ENCODE measurements at regions not wholly inside any gene's neighbourhood (a gene's known extent, or its start where the extent isn't known, plus 50 kb on each side); places are given as distances from the start of the nearest gene placed in this dataset.

DNA sequence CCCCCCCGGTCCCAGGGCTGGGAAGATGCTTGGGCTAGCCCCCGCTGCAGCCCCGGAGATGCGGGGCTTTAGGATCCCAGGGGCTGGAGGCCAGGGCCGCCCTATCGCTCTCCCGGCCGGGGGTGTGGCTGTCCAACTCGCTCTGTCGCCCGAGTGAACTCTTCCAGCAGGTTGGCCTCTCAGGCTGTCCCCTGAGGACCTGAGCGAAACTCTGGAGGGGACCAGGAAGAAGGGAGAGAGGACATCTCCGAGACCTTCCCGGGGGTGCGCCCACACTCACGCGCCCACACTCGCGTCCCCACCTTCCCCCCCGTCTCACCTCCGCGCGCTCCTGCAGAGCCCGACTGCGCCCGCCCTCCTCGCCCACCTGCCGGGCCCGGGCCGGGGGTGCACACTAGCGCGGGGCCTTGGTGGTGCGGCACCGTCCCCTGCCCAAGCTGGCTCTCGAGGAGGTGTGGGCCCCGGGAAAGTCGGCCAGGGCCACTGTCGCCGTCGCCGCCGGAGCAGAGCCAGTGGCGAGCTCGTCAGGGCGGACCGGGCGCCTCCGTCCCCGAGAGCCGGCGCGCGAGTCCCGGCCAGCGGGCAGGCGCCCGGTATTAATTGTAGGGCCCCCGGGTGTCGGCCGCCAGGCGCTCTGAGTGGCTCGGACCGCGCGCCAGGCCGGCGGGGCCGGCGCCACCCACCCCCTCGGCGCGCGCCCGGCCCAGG lies 101.7 kb upstream of the SVIL start:
- DNase-seq (ENCODE audit: low read depth, low spot score): no peak
- peak overlapping the region; percentile 67 for H3K4me3 ChIP-seq (ENCODE audit: low read depth, low read length)
- no peak for TF ChIP-seq CTCF (IDR thresholded peaks at IDR 0.05; ENCODE audit: insufficient read depth, low read length, missing control alignments)
- CTCF ChIA-PET: interaction anchor here (0.6 to 3.0 kb wide), 27 partner anchors 9 to 265 kb away, joined by 3 to 28 read pairs (median 3); no protein-coding TSS in a partner anchor
- POLR2A ChIA-PET: no interaction called here

DNA sequence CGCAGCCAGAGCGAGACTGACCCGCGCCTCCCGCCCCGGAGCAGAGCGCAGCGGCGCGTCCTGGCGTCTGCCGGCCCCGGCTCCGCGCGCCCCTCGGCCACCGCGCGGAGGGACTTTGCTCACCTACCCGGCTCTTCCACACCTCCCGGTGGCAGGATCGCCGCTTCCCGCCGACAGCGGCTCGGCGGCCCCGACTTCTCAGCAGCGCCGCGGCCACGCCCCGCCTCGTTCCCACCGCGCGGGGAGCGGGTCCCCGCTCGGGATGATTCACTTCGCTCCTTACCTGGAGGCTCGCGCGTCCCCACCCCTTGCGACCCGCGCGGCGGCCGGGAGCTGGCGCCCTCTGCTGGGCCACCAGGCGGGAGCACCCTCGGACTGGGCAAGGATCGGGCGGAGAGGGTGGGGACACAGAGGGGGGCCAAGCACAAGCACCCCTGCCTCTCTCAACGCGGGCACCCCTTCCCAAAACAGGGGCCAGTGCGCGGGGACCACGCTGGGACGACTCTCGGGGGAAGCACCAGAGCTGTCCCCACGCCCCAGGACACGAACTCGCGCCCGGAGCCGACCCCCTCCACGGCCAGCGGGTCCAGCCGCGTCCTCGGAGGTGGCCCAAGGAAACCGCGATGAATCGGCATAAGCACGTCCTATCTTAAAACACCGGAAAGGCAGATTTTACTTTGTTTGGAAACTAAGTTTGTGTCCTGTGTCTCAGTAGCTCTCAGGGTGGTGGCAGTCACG lies 101.0 kb upstream of the SVIL start:
- H3K4me3 ChIP-seq (ENCODE audit: low read depth, low read length): peak overlapping the region; percentile 67
- TF ChIP-seq CTCF (IDR thresholded peaks at IDR 0.05; ENCODE audit: insufficient read depth, low read length, missing control alignments): peak; percentile 93
- ChIA-PET POLR2A (no interaction called here), CTCF (interaction anchor here (0.6 to 3.0 kb wide), 28 partner anchors 9 to 266 kb away, joined by 3 to 28 read pairs (median 4); no protein-coding TSS in a partner anchor)
- no peak for DNase-seq (ENCODE audit: low read depth, low spot score)

- no peak for TF ChIP-seq CTCF (IDR thresholded peaks at IDR 0.05; ENCODE audit: insufficient read depth, low read length, missing control alignments)
- no peak for DNase-seq (ENCODE audit: low read depth, low spot score)
- H3K4me3 ChIP-seq (ENCODE audit: low read depth, low read length): peak overlapping the region; percentile 67
- POLR2A ChIA-PET: no interaction called here
- CTCF ChIA-PET: interaction anchor here (0.9 to 3.1 kb wide), 16 partner anchors 9 to 349 kb away, joined by 3 to 28 read pairs (median 4); no protein-coding TSS in a partner anchor
Measured at GRCh38 chr10:29734962-29735627, 100.3 kb upstream of the SVIL start.

GRCh38 chr10:29734640-29734961 lies 99.8 kb upstream of the SVIL start:
- H3K4me3 ChIP-seq (ENCODE audit: low read depth, low read length): peak overlapping the region; percentile 67
- POLR2A ChIA-PET: no interaction called here

GRCh38 chr10:29733323-29733722 lies 98.6 kb upstream of the SVIL start:
- no peak overlapping the region for H3K4me3 ChIP-seq (ENCODE audit: low read depth, low read length)
- no peak for TF ChIP-seq CTCF (IDR thresholded peaks at IDR 0.05; ENCODE audit: insufficient read depth, low read length, missing control alignments)
- POLR2A ChIA-PET: no interaction called here
- DNase-seq (ENCODE audit: low read depth, low spot score): no peak
- CTCF ChIA-PET: interaction anchor here (0.6 to 3.1 kb wide), 12 partner anchors 9 to 237 kb away, joined by 3 to 21 read pairs (median 4); no protein-coding TSS in a partner anchor

More at GRCh38 chr10:29734640-29734961, 99.8 kb upstream of the SVIL start:
- no peak for DNase-seq (ENCODE audit: low read depth, low spot score)
- CTCF ChIA-PET: interaction anchor here (0.7 to 3.1 kb wide), 16 partner anchors 9 to 348 kb away, joined by 3 to 28 read pairs (median 4); no protein-coding TSS in a partner anchor
- no peak for TF ChIP-seq CTCF (IDR thresholded peaks at IDR 0.05; ENCODE audit: insufficient read depth, low read length, missing control alignments)

Measured in AG04449 (cell line).